Neural crest cell (in vitro differentiated cells): ENCODE measurements at regions not wholly inside any gene's neighbourhood (a gene's known extent, or its start where the extent isn't known, plus 50 kb on each side); places are given as distances from the start of the nearest gene placed in this dataset.
"Not testable (repeated sequence)": the region's sequence is repeated elsewhere in the genome, so short reads cannot be mapped to it uniquely, and the experiment has no call there.

Experiments used
- DNase-seq: peaks from one replicate; pipeline ENCODE4 v3.0.0; 2021; ENCODE audit warnings: low read depth, mixed read lengths, low spot score
- H3K27ac Mint-ChIP-seq: one replicate; pipeline ENCODE4 v1.8.0; 2021; ENCODE audit warnings: mild to moderate bottlenecking, mixed read lengths; ENCODE audit not compliant: unreplicated experiment
- H3K27me3 Mint-ChIP-seq: 2 replicates; pipeline ENCODE4 v1.8.0; 2021; ENCODE audit warnings: low read depth, mild to moderate bottlenecking, mixed read lengths
- H3K36me3 Mint-ChIP-seq: 2 replicates; pipeline ENCODE4 v1.8.0; 2021; ENCODE audit warnings: low read depth, mild to moderate bottlenecking, mixed read lengths
- H3K4me1 Mint-ChIP-seq: 2 replicates; pipeline ENCODE4 v1.8.0; 2021; ENCODE audit warnings: mixed read lengths
- H3K4me3 Mint-ChIP-seq: one replicate; pipeline ENCODE4 v1.8.0; 2021; ENCODE audit warnings: mild to moderate bottlenecking, mixed read lengths
- H3K9me3 Mint-ChIP-seq: 2 replicates; pipeline ENCODE4 v1.8.0; 2021; ENCODE audit warnings: mixed read lengths
- TF ChIP-seq, protein P1 (sequence below): fragments of 200-600 bp; sonication (generic); conservative IDR thresholded peaks from 2 replicates; pipeline ENCODE4 v1.5.0; 2021; ENCODE audit warnings: antibody characterized with exemption, mild to moderate bottlenecking

DNA sequence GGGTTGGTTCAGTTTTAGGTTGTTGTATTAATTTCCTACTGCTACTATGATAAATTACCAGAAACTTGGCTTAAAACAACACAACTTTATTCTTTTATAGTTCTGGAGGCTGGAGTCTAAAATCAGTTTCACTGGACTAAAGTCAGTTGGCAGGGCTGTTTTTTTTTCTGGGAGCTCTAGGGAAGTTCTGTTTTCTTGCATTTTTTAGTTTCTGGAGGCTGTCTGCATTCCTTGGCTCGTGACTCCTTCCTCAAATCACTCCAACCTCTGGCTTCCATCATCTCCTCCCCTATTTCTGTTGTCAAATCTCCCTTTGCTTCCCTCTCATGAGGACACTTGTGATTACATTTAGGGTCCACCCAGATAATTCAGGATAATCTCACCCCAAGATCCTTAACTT is 51.3 kb upstream of the SUB1 start:
- TF ChIP-seq, protein P1, sequence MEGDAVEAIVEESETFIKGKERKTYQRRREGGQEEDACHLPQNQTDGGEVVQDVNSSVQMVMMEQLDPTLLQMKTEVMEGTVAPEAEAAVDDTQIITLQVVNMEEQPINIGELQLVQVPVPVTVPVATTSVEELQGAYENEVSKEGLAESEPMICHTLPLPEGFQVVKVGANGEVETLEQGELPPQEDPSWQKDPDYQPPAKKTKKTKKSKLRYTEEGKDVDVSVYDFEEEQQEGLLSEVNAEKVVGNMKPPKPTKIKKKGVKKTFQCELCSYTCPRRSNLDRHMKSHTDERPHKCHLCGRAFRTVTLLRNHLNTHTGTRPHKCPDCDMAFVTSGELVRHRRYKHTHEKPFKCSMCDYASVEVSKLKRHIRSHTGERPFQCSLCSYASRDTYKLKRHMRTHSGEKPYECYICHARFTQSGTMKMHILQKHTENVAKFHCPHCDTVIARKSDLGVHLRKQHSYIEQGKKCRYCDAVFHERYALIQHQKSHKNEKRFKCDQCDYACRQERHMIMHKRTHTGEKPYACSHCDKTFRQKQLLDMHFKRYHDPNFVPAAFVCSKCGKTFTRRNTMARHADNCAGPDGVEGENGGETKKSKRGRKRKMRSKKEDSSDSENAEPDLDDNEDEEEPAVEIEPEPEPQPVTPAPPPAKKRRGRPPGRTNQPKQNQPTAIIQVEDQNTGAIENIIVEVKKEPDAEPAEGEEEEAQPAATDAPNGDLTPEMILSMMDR: no peak
- H3K9me3 Mint-ChIP-seq: no peaks in the 10 kb centered on the region
- DNase-seq: no peak
- no peaks in the 10 kb centered on the region for H3K27me3 Mint-ChIP-seq
- H3K4me1 Mint-ChIP-seq: peaks cover 15% of the 10 kb centered on the region
- H3K27ac Mint-ChIP-seq: no peak overlapping the region
- no peak overlapping the region for H3K4me3 Mint-ChIP-seq
- H3K36me3 Mint-ChIP-seq: no peaks in the 10 kb centered on the region

- Mint-ChIP-seq H3K4me1 (peaks cover 15% of the 10 kb centered on the region), H3K4me3 (no peak overlapping the region), H3K27me3 (no peaks in the 10 kb centered on the region), H3K36me3 (no peaks in the 10 kb centered on the region), H3K27ac (no peak overlapping the region), H3K9me3 (no peaks in the 10 kb centered on the region)
- TF ChIP-seq, protein P1: no peak
- no peak for DNase-seq
Measured at GRCh38 chr5:32531885-32532520, 53.4 kb upstream of the SUB1 start.

- not testable (repeated sequence) for H3K27ac Mint-ChIP-seq, H3K4me1 Mint-ChIP-seq
Measured at GRCh38 chr5:32527321-32527720, 58.0 kb upstream of the SUB1 start.

GRCh38 chr5:32526810-32527209 is 58.5 kb upstream of the SUB1 start:
- no peak for DNase-seq
- Mint-ChIP-seq H3K36me3 (no peaks in the 10 kb centered on the region), H3K27ac (no peak overlapping the region), H3K4me3 (no peak overlapping the region), H3K27me3 (no peaks in the 10 kb centered on the region), H3K9me3 (peaks cover 3% of the 10 kb centered on the region), H3K4me1 (peaks cover 4% of the 10 kb centered on the region)
- TF ChIP-seq, protein P1: no peak

More at GRCh38 chr5:32527321-32527720, 58.0 kb upstream of the SUB1 start:
- H3K27me3 Mint-ChIP-seq, H3K9me3 Mint-ChIP-seq, H3K36me3 Mint-ChIP-seq, DNase-seq, H3K4me3 Mint-ChIP-seq: not testable (repeated sequence)

DNA sequence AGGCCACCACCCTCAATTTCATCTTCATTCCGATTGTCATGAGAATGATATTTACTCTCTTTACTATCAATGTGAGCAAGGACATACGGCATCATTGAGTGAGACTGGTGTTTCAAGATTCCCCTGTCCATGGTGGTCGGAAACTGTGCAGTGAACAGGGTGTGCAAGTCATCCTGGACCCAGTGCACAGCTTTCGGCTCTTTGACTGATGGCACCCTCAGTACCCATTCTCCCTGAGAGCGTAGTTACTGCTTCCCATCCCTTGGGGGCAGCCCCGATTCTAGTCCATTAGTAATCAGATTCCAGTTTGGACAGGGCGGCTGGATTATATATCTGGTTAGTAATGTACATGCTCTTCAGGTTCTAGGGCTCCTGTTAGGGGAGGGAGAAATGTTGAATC is 61.7 kb upstream of the SUB1 start:
- no peak overlapping the region for H3K4me3 Mint-ChIP-seq
- no peak overlapping the region for H3K27ac Mint-ChIP-seq
- no peak for DNase-seq
- no peaks in the 10 kb centered on the region for H3K36me3 Mint-ChIP-seq
- peaks cover 3% of the 10 kb centered on the region for H3K9me3 Mint-ChIP-seq
- TF ChIP-seq, protein P1: no peak
- no peaks in the 10 kb centered on the region for H3K27me3 Mint-ChIP-seq
- peaks cover 4% of the 10 kb centered on the region for H3K4me1 Mint-ChIP-seq

DNA sequence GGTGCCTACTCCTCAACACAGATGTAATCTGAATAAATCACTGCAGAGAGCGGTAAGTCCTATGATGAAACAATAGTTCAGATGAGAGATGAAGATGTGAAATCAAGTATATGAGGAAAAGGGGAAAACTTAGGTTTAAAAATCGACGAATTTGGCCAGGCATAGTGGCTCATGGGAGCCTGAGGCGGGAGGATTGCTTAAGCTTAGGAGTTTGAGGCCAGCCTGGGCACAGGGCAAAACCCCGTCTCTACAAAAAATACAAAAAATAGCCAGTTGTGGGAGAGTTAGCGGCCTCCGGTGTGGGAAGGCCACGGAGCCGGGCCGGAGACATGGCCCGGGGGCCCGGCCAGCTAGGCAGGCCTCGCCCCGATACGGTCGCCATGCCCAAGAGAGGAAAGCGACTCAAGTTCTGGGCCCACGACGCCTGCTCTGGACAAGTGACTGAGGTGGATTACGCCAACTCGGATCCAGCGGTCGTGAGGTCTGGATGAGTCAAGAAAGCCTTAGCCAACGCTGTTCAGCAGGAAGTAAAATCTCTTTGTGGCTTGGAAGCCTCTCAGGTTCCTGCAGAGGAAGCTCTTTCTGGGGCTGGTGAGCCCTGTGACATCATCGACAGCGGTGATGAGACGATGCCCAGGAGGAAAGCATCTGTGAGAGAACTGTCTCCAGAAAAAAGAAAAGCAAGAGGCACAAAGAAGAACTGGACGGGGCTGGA is 62.8 kb upstream of the SUB1 start:
- no peak overlapping the region for H3K27ac Mint-ChIP-seq
- peaks cover 3% of the 10 kb centered on the region for H3K9me3 Mint-ChIP-seq
- TF ChIP-seq, protein P1: no peak
- no peak for DNase-seq
- peaks cover 4% of the 10 kb centered on the region for H3K4me1 Mint-ChIP-seq
- H3K27me3 Mint-ChIP-seq: no peaks in the 10 kb centered on the region
- no peak overlapping the region for H3K4me3 Mint-ChIP-seq
- H3K36me3 Mint-ChIP-seq: no peaks in the 10 kb centered on the region
